ENCODE measurements at regions not wholly inside any gene's neighbourhood (a gene's known extent, or its start where the extent isn't known, plus 50 kb on each side); places are given as distances from the start of the nearest gene placed in this dataset.

DNA sequence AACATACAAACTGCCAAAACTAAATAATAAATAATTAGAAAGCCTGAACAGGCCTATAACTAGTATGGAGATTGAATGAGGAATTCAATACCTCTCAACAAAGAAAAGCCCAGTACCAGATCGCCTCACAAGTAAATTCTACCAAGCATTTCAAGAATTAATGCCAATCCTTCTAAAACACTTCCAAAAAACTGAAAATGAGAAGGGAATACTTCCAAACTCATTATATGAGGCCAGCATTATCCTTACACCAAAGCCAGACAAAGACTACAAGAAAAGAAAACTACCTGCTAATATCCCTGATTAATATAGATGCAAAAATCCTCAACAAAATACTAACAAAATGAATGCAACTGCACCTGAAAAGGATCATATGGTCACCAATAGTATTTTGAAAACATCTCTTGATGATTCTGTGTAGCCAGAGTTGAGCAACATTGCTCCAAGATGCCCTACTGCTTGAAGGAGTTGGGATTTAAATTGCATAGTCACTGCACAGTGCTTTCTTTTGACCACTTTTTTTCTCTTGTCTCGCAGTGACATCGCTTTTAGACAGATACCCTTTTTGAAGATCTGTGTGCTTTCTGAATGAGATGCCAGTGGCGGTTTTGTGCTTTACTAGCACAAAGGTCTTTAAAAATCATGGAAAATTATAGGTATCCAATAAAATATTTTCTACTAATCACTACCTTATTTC is 487.2 kb upstream of the RASGRP1 start:
- no peak for DNase-seq

DNA sequence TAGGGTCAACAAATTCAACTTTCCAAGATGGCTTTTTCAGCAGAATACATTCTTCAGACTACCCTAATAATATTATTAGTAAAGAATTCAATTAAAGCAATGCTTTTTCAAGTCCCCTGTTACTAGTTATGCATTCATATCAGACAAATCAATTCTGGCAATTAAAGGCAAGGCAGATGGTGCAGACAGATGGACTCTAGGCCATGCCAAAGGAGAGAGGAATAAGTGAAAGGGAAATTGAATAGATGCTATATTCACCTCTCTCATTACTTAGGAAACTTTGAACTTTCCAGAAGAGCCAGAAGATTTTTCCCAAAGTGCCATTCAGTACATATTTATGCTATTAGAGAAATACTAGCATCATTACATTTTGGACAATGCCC is 487.7 kb upstream of the RASGRP1 start:
- DNase-seq, result no peak

DNA sequence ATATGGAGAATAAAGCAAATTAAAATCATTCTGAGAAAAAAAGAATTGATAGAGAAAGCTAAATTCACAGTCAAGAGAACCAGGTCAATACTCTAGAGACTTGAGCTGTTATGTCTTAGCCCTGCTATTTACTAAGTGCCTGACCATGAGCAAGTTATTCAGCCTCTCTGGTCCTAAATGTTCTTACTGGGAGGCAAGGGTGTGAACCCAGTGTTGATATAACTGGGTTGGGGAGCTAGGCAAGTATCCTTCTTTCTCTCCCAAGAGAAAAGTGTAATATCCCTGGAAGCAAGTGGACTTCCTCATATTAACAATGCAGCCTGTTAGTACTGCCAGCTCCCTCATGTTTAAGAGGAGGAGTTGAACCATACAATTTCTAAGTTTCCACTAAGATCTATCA is 488.9 kb upstream of the RASGRP1 start:
- no peak for DNase-seq

DNA sequence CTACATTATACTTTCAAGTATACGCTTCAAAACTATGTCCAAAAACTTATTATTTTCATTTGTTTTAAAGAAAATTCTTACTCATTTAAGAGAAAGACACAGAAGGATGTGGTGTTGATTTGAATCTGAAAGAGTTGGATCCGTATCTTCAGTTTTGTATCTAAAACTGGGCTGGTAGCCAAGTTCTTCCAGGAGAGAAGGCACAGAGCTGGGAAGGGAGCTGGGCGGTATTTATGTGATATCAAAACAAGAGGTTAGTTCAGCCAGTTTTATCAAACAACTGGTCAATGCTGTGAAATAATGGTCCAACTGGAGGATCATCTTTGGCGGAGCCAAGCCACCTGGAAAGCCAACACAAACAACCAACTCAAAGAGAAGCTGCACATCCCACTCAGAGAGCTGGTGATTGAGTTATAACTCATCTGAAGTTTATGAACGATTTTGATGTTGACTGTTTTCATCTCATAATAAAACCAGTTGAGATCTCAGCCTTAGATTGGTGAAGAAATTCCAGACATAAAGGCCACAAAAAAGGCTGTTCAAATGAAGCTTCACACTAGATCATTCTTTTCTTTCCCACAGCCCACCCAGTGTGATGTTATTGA is 489.6 kb upstream of the RASGRP1 start:
- DNase-seq, result no peak

DNA sequence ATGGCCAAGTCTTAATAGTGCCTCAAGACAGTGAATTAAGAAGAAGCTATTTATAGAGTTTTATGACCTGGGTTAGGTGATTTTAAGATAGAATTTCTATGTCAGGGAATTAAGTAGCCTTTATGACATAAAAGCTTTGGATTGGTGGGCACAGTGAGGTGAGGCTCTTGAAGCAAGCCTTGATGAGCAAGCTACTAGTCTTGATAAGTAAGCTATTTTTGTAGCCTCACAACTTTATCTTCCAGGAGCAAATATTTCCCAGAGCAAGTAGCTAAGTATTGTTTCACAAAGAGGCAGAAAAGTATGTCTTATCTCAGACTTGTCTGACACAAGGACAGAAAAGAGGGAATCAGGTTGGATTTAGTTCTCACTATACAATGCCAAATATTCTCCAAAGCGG is 491.7 kb upstream of the RASGRP1 start:
- no peak for DNase-seq

DNA sequence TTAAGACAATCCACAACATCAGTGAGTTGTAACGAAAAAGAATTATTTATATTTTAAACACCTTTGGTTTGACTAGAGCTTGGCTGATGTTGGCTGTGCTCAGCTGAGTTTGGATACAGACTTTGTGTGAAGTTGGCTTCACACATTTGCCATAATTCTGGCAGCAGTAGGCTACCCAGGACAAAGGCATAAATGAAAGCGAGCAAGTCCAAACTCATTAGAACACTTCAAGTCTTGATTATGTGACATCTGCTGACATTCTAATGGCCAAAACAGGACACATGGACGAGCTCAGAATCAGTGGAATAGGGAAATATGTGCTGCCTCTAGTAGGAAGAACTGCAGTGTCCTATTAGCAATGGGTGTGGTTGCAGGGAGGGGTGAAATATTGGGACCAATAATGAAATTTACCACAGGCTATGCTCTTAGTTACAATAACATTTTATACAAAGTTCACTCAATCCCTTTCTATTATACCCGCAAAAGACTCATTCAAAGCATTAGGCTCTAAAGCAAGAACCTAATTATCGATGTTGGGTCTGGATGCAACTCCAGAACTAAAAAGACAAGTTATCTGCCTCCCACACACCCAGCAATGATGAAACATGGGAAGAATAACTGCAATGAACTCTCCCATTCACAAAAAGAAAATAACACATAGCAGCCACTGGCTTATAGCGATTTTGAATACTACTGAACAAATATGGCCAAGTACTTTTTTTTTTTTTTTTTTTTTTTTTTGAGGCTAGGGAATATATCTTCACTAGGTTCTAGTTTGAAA is 493.9 kb upstream of the RASGRP1 start:
- DNase-seq, result no peak

DNA sequence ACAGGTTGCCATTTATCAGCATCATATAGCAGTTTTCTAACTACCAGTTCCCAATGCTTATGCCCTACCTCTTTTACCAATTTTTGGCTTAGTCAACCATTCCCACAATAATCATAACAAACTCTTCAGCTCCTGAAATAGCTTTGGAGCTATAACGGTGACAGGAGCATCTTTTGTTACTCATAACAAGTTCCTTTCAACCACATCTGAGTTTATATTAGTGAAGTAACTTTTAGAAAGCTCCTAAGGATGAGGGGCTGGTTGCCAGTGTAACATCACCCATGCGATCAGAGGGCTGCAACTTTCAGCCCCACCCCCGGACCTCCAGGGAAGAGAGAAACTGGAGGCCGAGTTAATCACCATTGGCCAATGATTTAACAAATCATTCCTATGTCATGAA is 495.3 kb upstream of the RASGRP1 start:
- DNase-seq, result no peak

DNA sequence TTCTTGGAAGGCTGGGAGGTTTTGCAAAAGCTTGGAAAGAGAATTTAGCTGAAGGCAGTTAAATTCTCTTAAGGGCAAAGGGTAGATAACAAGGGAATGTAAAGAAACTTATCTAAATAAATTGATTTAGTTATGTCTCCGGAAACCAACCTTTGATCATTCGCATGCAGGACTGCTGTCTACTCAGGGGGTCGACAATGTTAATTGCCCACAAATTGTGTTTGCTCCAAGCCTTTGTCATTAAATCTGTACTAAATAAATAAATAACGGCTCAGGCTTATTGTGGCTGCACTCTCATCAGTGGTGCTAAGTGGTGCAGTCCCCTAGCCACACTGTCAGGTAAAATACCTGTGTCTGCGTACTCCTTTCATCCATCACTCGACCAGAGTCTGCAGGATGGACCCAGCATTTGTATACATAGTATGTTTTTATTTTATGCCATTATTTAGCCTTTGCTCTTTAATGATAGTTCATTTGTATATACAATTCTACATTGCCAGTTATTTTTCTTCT is 497.4 kb upstream of the RASGRP1 start:
- no peak for DNase-seq

DNA sequence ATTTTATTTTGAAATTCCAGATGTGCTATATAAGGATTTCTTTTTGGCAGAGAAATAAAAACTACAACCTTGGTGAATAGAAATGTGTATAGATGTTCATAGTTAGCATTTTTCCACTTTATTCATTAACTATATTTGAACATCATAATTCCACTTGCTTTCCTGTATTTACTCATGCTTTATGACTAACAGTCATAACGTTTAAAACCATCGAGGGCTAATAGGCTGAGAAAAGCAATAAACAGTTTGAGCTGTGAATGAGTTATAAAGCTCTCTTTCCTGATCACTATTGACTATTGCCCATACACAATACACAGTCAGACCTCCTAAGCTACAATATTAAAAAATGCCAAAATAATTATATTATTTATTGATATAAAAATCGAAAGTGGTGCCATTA is 502.1 kb upstream of the RASGRP1 start:
- DNase-seq, result no peak

DNA sequence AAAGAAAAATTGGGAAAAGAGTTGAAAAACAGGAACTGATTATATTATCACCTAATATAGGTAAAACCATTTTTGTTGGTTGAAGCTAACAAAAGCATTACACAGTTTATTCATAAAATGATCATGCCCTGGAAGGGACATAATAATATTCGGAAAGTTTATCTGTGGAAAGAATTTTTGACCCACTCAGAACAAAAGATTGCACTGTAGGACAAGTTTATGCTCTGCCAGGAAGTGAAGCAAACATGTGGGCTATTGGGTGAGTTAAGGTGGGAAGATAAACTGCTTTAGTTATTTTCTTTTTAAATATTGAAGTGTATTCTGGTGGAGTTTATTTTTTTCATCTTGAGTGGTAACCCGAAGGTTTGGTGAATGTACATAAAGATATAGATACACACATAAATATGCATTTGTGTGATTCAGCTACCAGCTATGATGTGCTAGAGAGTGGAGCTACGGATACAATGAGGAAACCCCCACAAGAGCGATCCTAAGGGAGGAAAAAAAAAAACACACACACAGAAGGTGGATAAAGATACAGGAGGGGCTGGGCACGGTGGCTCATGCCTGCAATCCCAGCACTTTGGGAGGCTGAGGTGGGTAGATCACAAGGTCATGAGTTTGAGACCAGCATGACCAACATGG is 506.4 kb upstream of the THBS1 start:
- no peak for DNase-seq

DNA sequence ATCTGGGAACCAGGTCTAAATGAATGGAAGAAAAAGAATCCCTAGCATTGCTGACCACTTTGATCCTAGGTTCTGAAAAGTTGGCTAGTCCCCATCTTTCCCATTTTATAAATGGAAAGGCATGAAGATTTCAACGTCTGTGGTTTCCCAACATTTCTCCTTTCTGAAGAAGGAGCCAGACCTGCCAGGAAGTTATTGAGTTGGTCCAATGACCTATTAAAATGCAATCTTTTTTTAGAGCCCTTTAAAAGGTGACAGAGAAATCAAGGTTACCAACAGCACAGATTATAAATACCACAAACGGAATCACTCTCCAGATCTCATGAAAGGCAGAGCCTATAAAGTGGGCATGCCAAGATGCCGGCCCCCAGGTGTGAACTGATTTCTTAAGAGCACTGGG is 505.6 kb upstream of the THBS1 start:
- DNase-seq, result no peak

DNA sequence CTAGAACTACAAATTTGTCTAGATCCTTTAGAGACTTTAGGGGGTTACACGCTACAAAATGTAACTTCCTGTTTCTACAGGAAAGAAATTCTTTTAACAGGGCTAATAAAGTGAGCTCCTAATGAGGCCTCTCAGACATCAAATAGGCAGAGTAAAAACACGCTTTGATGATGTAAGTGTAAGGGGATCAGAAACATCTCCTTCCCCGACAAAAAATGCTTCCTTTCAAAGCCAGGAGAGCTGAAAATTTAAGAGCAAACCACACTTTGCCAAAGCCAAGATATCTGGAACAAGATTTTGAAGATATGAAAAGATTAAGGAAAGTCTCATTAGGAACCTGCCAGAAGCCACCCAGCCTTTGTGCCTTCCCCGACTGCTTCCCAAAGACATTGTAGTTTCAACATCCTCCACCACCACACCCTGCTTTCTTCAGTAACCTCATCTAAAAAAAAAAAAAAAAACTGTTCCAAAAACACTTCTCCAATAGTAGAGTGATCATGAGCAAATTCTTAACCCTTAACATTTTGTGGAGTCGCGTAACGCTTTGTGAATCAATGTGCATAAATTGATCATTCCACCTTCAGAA is 505.0 kb upstream of the THBS1 start:
- no peak for DNase-seq

DNA sequence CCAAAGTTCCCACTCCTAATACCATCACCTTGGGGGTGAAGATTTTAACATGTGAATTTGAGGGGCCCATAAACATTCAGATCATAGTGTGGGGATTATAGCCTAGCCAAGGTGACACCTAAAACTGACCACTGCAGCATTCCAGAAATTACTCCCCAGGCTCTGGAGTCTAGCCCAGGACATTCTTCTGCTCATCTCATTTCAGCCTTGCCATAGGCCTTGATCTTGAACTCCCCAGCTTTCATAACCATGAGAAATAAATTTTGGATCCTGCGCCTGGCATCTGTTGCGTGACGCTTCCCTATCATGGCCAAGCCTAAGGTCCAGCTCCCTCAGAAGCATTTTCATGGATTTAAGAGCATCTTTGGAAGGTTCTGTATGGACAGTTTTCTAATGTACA is 502.9 kb upstream of the THBS1 start:
- DNase-seq, result no peak

DNA sequence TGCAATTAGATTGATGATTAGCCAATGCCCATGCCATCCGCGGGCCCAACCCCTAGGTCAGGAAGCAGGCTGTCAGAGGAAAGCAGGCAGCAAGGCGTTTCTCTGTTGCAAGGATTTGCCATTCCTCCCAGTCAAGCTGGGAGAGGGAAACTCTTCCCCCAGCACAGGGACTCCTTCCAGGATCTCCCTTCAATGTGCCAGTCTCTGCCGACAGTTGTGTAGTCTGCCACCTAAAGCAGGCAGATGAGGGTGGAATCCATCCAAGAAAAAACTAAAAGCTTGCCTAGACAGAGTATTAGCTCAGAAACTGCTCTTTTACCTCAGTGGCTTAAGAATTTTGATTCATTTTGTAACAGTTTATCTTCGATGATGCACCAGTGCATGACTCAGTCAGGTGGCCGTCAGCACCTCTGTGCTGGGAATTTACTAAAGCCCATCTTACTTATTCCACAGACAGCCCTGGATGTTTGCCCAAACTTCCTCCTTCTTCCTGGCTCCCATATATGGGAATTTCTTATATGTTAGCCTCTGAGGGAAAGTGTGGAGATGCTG is 501.5 kb upstream of the THBS1 start:
- DNase-seq, result no peak

DNA sequence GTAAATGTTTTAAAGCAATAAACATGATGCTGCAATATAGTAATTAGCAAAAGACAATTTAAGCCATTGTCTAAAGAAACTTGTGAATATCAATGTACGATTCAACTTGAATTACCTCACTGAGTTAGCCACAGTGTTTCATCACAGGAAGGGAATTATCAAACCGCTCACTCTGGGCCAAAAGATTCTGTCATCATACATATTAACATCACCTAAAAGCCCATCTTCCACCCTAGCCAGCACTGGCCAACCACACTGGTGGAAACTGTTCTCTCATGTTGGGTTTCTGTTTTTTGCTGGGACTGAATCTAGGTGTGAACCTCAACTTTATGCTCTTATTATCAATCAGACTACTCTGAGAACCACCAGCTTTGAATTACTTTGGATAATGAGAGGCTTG is 497.7 kb upstream of the THBS1 start:
- DNase-seq, result no peak

DNA sequence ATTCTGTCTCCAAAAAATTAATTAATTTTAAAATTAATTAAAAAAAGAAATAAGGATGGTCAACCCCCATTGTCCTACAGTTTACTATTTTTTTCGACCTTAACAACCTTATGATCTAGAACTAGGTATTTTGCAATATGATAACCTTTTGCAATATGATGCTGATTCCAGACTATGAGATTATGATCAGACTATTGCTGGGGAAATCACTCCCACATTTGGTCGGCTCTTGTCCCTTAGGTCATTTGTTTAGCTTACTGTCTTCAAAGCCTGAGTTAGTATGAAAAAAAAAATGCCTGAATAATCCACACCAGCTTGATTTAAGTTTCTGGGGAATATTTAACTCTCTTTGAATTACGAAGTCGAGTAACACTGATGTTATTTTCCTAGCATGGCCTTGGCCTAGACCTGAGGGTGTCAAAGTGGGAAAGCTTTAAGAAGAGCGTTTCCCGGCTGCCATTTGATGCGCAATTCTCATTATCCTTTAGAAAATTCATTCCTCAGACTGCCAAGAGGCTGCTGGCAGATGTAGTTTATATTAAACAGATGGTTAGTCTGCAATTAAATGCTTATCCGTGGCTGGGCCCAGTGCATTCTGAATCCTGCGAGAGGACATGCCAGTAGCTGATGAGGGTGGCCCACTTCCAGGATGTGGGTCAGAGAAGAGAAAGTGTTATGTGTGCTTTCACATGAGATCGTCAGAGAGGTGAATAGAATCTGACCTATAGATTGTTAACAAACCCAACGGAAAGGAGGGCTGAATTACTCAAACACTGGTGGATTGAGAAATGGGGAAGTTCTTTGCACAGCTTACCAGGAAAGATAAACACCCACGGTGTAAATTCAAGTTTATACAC is 496.0 kb upstream of the THBS1 start:
- DNase-seq, result no peak

DNA sequence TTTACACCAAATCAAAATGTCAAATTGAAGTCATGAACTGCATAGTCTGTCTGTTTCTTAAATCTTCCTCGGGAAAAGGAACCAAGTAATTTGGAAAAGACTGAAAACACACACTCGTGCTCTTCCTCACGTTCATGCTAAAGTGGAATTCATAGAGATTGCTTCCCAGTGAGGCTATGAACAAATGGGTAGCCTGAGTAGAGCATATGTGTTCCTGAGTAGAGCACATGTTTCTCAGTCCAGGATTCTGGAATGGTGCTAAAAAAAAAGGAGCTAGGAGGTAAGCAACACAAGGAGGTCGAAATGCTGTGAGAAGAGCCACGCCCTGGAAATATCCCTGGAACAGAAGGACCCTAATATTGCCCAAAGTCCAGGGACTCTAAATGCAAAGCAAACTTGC is 494.2 kb upstream of the THBS1 start:
- no peak for DNase-seq

DNA sequence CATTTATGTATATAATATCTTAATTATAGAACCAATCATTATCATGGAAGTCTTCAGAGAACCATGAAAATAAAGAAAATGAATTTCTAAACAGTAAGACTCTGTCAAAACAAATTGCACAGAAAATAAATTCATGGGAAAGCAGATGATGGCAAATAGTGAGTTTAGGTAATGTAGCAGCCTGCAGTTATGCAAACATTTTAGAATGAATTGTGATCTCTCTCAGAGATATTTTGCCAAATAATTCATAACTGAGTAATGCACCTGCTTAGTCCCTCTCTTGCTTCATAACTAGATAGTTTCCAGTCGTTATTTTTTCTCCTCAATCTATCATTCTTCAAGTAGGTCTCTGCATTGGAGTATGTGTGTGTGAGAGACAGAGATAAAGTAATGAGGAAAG is 492.7 kb upstream of the THBS1 start:
- no peak for DNase-seq

DNA sequence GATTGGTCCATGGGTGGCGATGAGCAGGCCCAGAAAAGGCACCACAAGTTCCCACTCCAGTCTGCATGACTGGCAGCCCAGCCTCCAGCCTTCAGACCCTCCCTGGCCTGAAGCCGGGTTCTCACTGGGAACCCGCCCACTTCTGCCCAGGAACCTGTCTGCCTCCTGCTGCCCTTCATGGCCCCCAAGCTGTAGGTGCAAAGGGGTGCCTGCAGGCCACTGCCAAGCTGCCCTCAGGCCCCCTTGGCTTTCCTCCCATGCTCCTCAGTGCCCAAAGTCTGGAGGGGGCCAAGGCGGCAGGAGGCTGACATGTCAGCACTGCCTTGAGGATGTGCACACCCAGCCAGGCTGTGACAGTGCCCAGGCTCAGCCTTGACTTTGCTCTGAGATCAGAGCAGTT is 488.5 kb upstream of the THBS1 start:
- DNase-seq, result no peak

DNA sequence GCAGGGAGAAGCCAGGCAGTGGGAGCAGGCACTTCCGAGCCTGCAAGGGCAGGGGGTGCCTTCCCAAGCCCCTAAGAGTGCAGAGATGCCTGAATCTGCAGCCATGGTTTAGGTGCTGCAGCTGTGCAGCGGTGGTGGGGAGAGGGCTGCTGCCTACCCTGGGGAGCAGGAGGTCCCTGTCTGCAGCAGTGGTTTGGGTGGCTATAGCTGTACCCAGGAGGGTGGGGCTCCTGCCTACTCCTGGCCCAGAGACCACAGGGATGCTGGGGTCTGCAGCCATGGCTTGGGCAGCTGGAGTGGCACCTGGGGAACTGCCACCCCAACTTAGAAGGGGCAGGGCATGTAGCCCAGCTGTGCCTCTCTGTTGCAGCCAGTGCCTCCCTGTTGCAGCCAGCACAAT is 488.1 kb upstream of the THBS1 start:
- no peak for DNase-seq

DNA sequence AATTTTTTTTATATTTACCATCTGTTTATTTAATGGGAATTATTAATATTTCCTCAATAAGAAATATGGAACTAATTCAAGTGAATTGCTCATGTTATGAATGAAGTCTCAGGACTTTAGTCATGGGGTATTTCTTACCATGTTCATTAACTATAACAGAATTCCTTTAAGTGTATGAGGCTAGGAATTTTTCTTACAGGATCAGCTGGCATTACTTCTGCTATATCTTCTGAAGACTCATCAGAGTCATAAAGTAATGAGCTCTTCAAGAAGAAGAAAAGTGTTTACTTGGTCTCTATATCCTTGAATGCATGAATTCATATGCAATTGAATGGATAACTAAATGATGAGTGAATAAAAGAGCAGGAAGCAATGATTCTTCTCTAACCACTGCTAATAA is 486.8 kb upstream of the THBS1 start:
- DNase-seq, result no peak

All from activated CD8-positive, alpha-beta memory T cell treated with anti-CD3 and anti-CD28 coated beads, Interleukin-2, amount 50 U/mL, for 48 hours (primary cell).